Karpas-422 (cell line): ENCODE measurements at regions not wholly inside any gene's neighbourhood (a gene's known extent, or its start where the extent isn't known, plus 50 kb on each side); places are given as distances from the start of the nearest gene placed in this dataset.

Source experiments
- DNase-seq: peaks from one replicate; pipeline ENCODE4 v3.0.0-alpha.2; 2015
- H2AFZ ChIP-seq: fragments of 200-600 bp; sonication (generic); 2 replicates; pipeline ENCODE4 v1.6.1; 2014; ENCODE audit warnings: antibody characterized with exemption, low read length, mixed read lengths
- H3K27ac ChIP-seq: fragments of 200-600 bp; sonication (generic); 2 replicates; pipeline ENCODE4 v1.5.1; 2014; ENCODE audit warnings: mild to moderate bottlenecking, low read length, moderate library complexity
- H3K27me3 ChIP-seq: fragments of 200-600 bp; sonication (generic); 2 replicates; pipeline ENCODE4 v1.6.1; 2014; ENCODE audit warnings: low read length, mixed read lengths
- H3K36me3 ChIP-seq: fragments of 200-600 bp; sonication (generic); 2 replicates; pipeline ENCODE4 v1.6.1; 2014; ENCODE audit warnings: low read length, mixed read lengths; ENCODE audit not compliant: insufficient read depth
- H3K4me1 ChIP-seq: fragments of 200-600 bp; sonication (generic); 2 replicates; pipeline ENCODE4 v1.6.1; 2014; ENCODE audit warnings: mild to moderate bottlenecking, low read length, mixed read lengths
- H3K4me2 ChIP-seq: fragments of 200-600 bp; sonication (generic); 2 replicates; pipeline ENCODE4 v1.6.1; 2014; ENCODE audit warnings: low read length, low read depth, mild to moderate bottlenecking; ENCODE audit not compliant: poor library complexity, severe bottlenecking
- H3K4me3 ChIP-seq: fragments of 200-600 bp; sonication (generic); 2 replicates; pipeline ENCODE4 v1.5.1; 2014; ENCODE audit warnings: mild to moderate bottlenecking, antibody characterized with exemption, low read length, mixed read lengths
- H3K79me2 ChIP-seq: fragments of 200-600 bp; sonication (generic); 2 replicates; pipeline ENCODE4 v1.6.1; 2014; ENCODE audit warnings: mild to moderate bottlenecking, low read length, mixed read lengths
- H3K9ac ChIP-seq: fragments of 200-600 bp; sonication (generic); 2 replicates; pipeline ENCODE4 v1.6.0; 2014; ENCODE audit warnings: low read length
- H3K9me2 ChIP-seq: fragments of 200-600 bp; sonication (generic), shearing (Covaris generic); replicated peaks from 2 replicates; pipeline ENCODE4 v1.6.0; 2014; ENCODE audit warnings: mild to moderate bottlenecking, low read length, moderate library complexity; ENCODE audit not compliant: insufficient read depth
- H3K9me3 ChIP-seq: fragments of 300-700, 200-600 bp; sonication (generic); 2 replicates; pipeline ENCODE4 v1.6.1; 2014; ENCODE audit warnings: low read length, mixed read lengths
- H4K20me1 ChIP-seq: fragments of 200-600 bp; sonication (generic); 2 replicates; pipeline ENCODE4 v1.6.1; 2014; ENCODE audit warnings: mild to moderate bottlenecking, antibody characterized with exemption, low read length, low read depth; ENCODE audit not compliant: insufficient read depth

GRCh38 chr4:6523251-6523650 is 50.8 kb upstream of the PPP2R2C start:
- Histone ChIP-seq H3K9ac (no peak overlapping the region), H4K20me1 (no peaks in the 10 kb centered on the region), H3K4me3 (no peak overlapping the region), H3K79me2 (no peaks in the 10 kb centered on the region), H3K36me3 (no peaks in the 10 kb centered on the region), H3K4me2 (no peak overlapping the region), H3K9me2 (no peaks in the 10 kb centered on the region), H3K9me3 (no peaks in the 10 kb centered on the region), H3K27ac (no peak overlapping the region), H2AFZ (no peak overlapping the region), H3K27me3 (no peaks in the 10 kb centered on the region), H3K4me1 (peaks cover 4% of the 10 kb centered on the region; the same call in 1 of the 2 replicates)
- DNase-seq = no peak

DNA sequence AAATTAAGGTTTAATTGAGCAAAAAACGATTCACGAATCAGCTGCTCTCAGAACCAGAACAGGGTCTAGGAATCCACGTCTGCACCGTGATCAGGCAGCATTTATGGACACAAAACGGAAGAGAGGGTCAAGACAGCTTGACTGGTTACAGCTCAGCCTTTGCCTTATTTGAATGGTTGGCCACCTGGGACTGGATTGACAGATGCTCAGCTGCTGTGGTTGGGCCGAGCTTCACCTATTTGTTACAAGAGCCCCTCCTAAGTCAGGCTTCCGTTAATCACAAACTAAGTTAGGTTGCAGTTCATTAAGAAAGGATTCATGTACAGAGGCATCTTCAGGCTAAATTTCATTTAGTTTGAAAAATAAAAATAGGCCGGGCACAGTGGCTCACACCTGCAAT is 50.6 kb upstream of the MAN2B2 start:
- H3K36me3 ChIP-seq = no peaks in the 10 kb centered on the region
- DNase-seq = peak; percentile 80
- H3K9me3 ChIP-seq = no peaks in the 10 kb centered on the region
- no peak overlapping the region for H3K9ac ChIP-seq
- H3K27me3 ChIP-seq = no peaks in the 10 kb centered on the region
- peaks cover 4% of the 10 kb centered on the region; the same call in 1 of the 2 replicates for H3K4me1 ChIP-seq
- no peak overlapping the region for H2AFZ ChIP-seq
- H3K79me2 ChIP-seq = no peaks in the 10 kb centered on the region
- no peak overlapping the region for H3K27ac ChIP-seq
- H3K4me3 ChIP-seq = no peak overlapping the region
- H3K4me2 ChIP-seq = peak overlapping the region; percentile 17
- no peaks in the 10 kb centered on the region for H4K20me1 ChIP-seq
- H3K9me2 ChIP-seq = no peaks in the 10 kb centered on the region
